ENCODE measurements at regions not wholly inside any gene's neighbourhood (a gene's known extent, or its start where the extent isn't known, plus 50 kb on each side); places are given as distances from the start of the nearest gene placed in this dataset.

- ChIA-PET POLR2A (ENCODE audit: unreplicated experiment) (no interaction called here), CTCF (no interaction called here)
- dilution Hi-C loops (cut with HindIII; ENCODE audit: low sequenced_read_pairs, unreplicated experiment) = no loop called here
- no peak overlapping the region for H3K56ac ChIP-seq (ENCODE audit: extremely low read depth, insufficient read depth, low read length)
- H3K14ac ChIP-seq (replicated peaks; ENCODE audit: low read depth, low read length) = no peak overlapping the region
- intact Hi-C loops (cut with micrococcal nuclease) = no loop called here
- no peak for ATAC-seq (ENCODE audit: low read depth)
- H3K9me1 ChIP-seq (ENCODE audit: insufficient read depth, low read length) = no peaks in the 10 kb centered on the region
- H3K9ac ChIP-seq (ENCODE audit: low read depth, low read length) = no peak overlapping the region
- no peak for DNase-seq
- no peak overlapping the region for H2BK20ac ChIP-seq (ENCODE audit: low read depth, low read length)
- H4K20me1 ChIP-seq (ENCODE audit: insufficient read depth, low read length) = no peaks in the 10 kb centered on the region
- no peaks in the 10 kb centered on the region for H3K79me1 ChIP-seq (ENCODE audit: low read depth in 1 of 2, low read length in 2 of 2)
- no peak overlapping the region for H3K23ac ChIP-seq (ENCODE audit: low read depth, low read length)
- H3K27me3 ChIP-seq (ENCODE audit: control insufficient read depth, insufficient read depth, low read length) = no peaks in the 10 kb centered on the region
- H3K4me1 ChIP-seq (ENCODE audit: control insufficient read depth, insufficient read depth, low read length) = no peaks in the 10 kb centered on the region
- no peak overlapping the region for H3K4ac ChIP-seq (ENCODE audit: low read depth, low read length)
- no peak overlapping the region for H3K27ac ChIP-seq (ENCODE audit: insufficient read depth, low read length)
- H3K4me2 ChIP-seq (ENCODE audit: low read depth, low read length) = no peak overlapping the region
- no peak overlapping the region for H4K91ac ChIP-seq (ENCODE audit: insufficient read depth, low read depth, low read length)
- H2AK9ac ChIP-seq (replicated peaks; ENCODE audit: low read depth, low read length, poor library complexity) = no peak overlapping the region
- H3K18ac ChIP-seq (ENCODE audit: low read depth, low read length) = no peak overlapping the region
- H4K8ac ChIP-seq (ENCODE audit: low read depth in 2 of 2, low read length in 2 of 2) = no peak overlapping the region
- H3K4me3 ChIP-seq (ENCODE audit: insufficient read depth, low read depth, low read length) = no peak overlapping the region
- no peak overlapping the region for H2BK15ac ChIP-seq (ENCODE audit: low read depth, low read length)
- no peak overlapping the region for H2AK5ac ChIP-seq (ENCODE audit: low read depth, low read length)
- H3K36me3 ChIP-seq (ENCODE audit: control insufficient read depth, insufficient read depth, low read length) = no peaks in the 10 kb centered on the region
- no peak overlapping the region for H4K5ac ChIP-seq (ENCODE audit: low read depth, low read length)
- H2AFZ ChIP-seq (replicated peaks; ENCODE audit: low read length, poor library complexity) = no peak overlapping the region
- in situ Hi-C loops (cut with MboI; ENCODE audit: low sequenced_read_pairs) = no loop called here
- H2BK120ac ChIP-seq (ENCODE audit: low read depth, low read length) = no peak overlapping the region
- no peaks in the 10 kb centered on the region for H3K9me3 ChIP-seq (ENCODE audit: control insufficient read depth, insufficient read depth, low read length)
- BruUV-seq (replicated peaks) = no TSS peak
- no peak overlapping the region for H2BK5ac ChIP-seq (ENCODE audit: low read depth, low read length, poor library complexity, severe bottlenecking)
- no peak for TF ChIP-seq MAZ (IDR thresholded peaks at IDR 0.05; ENCODE audit: borderline replicate concordance, low read depth, low read length)
- TF ChIP-seq ELK1 (IDR thresholded peaks at IDR 0.05; ENCODE audit: borderline replicate concordance, low read depth, low read length) = no peak
- no peak for TF ChIP-seq FOS (IDR thresholded peaks at IDR 0.05; ENCODE audit: low read depth, low read length)
- TF ChIP-seq BHLHE40 (IDR thresholded peaks at IDR 0.05; ENCODE audit: low read depth, low read length) = no peak
- TF ChIP-seq MAFK (IDR thresholded peaks at IDR 0.05; ENCODE audit: low read depth, low read length) = no peak
- TF ChIP-seq, protein P1, sequence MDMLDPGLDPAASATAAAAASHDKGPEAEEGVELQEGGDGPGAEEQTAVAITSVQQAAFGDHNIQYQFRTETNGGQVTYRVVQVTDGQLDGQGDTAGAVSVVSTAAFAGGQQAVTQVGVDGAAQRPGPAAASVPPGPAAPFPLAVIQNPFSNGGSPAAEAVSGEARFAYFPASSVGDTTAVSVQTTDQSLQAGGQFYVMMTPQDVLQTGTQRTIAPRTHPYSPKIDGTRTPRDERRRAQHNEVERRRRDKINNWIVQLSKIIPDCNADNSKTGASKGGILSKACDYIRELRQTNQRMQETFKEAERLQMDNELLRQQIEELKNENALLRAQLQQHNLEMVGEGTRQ (IDR thresholded peaks at IDR 0.05; ENCODE audit: low read depth, low read length) = no peak
- TF ChIP-seq NFE2L2 (IDR thresholded peaks at IDR 0.05; ENCODE audit: low read depth, low read length) = no peak
- TF ChIP-seq POLR2A (IDR thresholded peaks at IDR 0.05; ENCODE audit: low read depth, low read length) = no peak
- no peak for TF ChIP-seq RFX5 (IDR thresholded peaks at IDR 0.05; ENCODE audit: low read depth, low read length)
- no peak for TF ChIP-seq CTCF (conservative IDR thresholded peaks at IDR 0.05; ENCODE audit: low read depth, low read length)
- TF ChIP-seq CHD1 (IDR thresholded peaks at IDR 0.05; ENCODE audit: low read depth, low read length) = no peak
- TF ChIP-seq MXI1 (IDR thresholded peaks at IDR 0.05; ENCODE audit: borderline replicate concordance, low read depth, low read length) = no peak
- no peak for TF ChIP-seq SMC3 (IDR thresholded peaks at IDR 0.05; ENCODE audit: low read depth, low read length)
- TF ChIP-seq CEBPB (IDR thresholded peaks at IDR 0.05; ENCODE audit: low read depth, low read length) = no peak
- no peak for TF ChIP-seq RAD21 (IDR thresholded peaks at IDR 0.05; ENCODE audit: low read length)
- TF ChIP-seq RCOR1 (IDR thresholded peaks at IDR 0.05; ENCODE audit: insufficient replicate concordance, low read length) = no peak
Measured at GRCh38 chr2:78330193-78330592, 695.3 kb upstream of the REG3G start.

All from IMR-90 (cell line).